BE2C (cell line): ENCODE measurements at regions not wholly inside any gene's neighbourhood (a gene's known extent, or its start where the extent isn't known, plus 50 kb on each side); places are given as distances from the start of the nearest gene placed in this dataset.

Experiments
- DNase-seq: peaks from one replicate; pipeline ENCODE4 v3.0.0-alpha.2; 2020
- H3K27me3 ChIP-seq: fragments of 250-450 bp; sonication (Bioruptor Pico); 2 replicates; pipeline ENCODE4 v1.5.1; 2020; ENCODE audit warnings: mild to moderate bottlenecking
- H3K36me3 ChIP-seq: fragments of 250-450 bp; sonication (Bioruptor Pico); 2 replicates; pipeline ENCODE4 v1.5.1; 2020; ENCODE audit warnings: mild to moderate bottlenecking
- H3K4me1 ChIP-seq: fragments of 250-450 bp; sonication (Bioruptor Pico); 2 replicates; pipeline ENCODE4 v1.5.1; 2020
- H3K4me3 ChIP-seq: 2 replicates; pipeline ENCODE4 v1.5.1; 2011; ENCODE audit warnings: low read depth, low read length
- H3K9me3 ChIP-seq: fragments of 250-450 bp; sonication (Bioruptor Pico); 2 replicates; pipeline ENCODE4 v1.5.1; 2020
- CTCF ChIP-seq: IDR thresholded peaks from 2 replicates; pipeline ENCODE4 v1.5.1; 2012; ENCODE audit warnings: mild to moderate bottlenecking, low read depth, low read length

DNA sequence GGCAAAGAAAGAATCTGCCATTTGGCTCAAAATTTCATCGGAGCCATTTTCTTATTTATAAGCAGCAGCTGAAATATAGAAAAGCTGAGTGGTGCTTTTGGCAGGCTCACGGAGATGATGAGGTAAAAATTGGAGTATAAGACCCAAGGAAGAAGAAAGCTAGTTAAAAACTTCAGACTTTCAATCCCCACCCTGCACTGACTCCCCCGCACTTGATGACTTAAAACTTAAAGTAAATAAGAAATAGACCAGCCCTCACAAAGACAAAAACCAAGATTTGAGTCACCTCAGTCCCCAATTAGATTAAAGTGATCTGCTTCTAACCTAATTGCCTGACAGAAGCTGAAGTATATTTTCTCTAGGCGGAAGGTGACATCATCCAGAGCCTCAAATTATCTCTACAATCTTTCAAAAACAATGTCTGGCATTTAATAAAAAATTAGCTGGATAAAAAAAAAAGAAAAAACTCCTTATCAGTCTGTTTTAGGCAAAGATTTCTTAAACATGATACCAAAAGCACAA is 124.0 kb upstream of the PJA2 start:
- H3K4me3 ChIP-seq: no peak overlapping the region
- H3K27me3 ChIP-seq: no peaks in the 10 kb centered on the region
- TF ChIP-seq CTCF: no peak
- H3K9me3 ChIP-seq: no peaks in the 10 kb centered on the region; the same call in 1 of the 2 replicates
- no peaks in the 10 kb centered on the region; the same call in 1 of the 2 replicates for H3K36me3 ChIP-seq
- peaks cover 6% of the 10 kb centered on the region for H3K4me1 ChIP-seq
- peak; percentile 23 for DNase-seq

DNA sequence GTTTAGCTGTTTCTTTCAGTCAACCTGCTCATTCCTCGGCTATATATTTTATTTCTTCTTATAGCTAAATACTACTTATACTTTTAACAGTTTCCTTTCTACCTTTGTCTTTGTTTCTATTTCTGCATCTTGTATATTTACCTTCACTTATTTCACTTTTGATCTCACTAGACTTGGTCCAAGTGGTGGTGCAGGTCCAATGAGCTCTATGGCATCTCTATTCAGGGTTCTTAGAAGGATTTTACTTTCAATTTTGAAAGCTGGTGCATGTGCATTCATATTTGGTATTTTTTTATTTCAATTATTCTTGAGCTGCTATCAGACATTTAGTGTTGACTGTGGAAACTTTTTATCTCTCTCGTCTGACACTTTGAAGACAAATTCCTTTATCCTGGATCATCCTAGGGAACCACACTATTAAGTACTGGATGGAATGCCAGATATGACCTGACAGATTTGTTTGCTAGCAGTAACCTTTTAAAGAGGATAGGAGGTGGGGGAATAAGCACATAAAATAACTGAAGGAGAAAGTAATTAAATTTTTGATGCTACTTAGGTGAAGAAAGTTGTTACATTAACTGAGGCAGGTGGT is 123.1 kb upstream of the PJA2 start:
- H3K4me1 ChIP-seq: peaks cover 6% of the 10 kb centered on the region
- H3K9me3 ChIP-seq: no peaks in the 10 kb centered on the region; the same call in 1 of the 2 replicates
- no peak for TF ChIP-seq CTCF
- H3K36me3 ChIP-seq: no peaks in the 10 kb centered on the region; the same call in 1 of the 2 replicates
- DNase-seq: no peak
- H3K27me3 ChIP-seq: no peaks in the 10 kb centered on the region
- no peak overlapping the region for H3K4me3 ChIP-seq

- no peak for TF ChIP-seq CTCF
- no peak for DNase-seq
- Histone ChIP-seq H3K9me3 (no peaks in the 10 kb centered on the region; the same call in 1 of the 2 replicates), H3K27me3 (no peaks in the 10 kb centered on the region), H3K4me3 (no peak overlapping the region), H3K4me1 (peaks cover 6% of the 10 kb centered on the region), H3K36me3 (no peaks in the 10 kb centered on the region; the same call in 1 of the 2 replicates)
Observed at GRCh38 chr5:109531262-109531661, 121.5 kb upstream of the PJA2 start.

- no peaks in the 10 kb centered on the region; the same call in 1 of the 2 replicates for H3K9me3 ChIP-seq
- peaks cover 6% of the 10 kb centered on the region for H3K4me1 ChIP-seq
- H3K36me3 ChIP-seq: no peaks in the 10 kb centered on the region
- TF ChIP-seq CTCF: no peak
- DNase-seq: no peak
- H3K4me3 ChIP-seq: no peak overlapping the region
- no peaks in the 10 kb centered on the region for H3K27me3 ChIP-seq
Observed at GRCh38 chr5:109529987-109530386, 120.2 kb upstream of the PJA2 start.

DNA sequence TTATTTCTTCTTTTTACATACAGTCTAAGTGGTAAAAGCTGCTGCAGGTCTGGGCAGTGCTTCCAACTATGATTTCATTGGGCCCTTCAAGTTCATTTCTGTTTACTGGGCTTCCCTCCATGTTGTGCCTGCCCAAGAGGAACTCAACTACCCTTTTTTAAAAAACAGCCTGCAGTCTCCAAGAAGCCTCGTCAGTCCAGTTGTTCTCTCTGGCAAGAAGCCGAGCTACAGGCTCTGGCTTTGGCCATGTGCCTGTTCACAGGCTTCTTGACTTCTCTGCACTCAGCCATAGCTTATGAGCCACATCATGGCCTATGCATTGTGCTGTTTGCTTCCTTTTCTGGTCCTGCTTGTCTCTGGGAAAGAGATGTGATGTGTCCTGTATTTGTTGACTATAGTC is 119.7 kb upstream of the PJA2 start:
- no peak for DNase-seq
- H3K4me1 ChIP-seq: peaks cover 6% of the 10 kb centered on the region
- no peak for TF ChIP-seq CTCF
- no peaks in the 10 kb centered on the region; the same call in 1 of the 2 replicates for H3K9me3 ChIP-seq
- H3K36me3 ChIP-seq: no peaks in the 10 kb centered on the region
- H3K4me3 ChIP-seq: no peak overlapping the region
- H3K27me3 ChIP-seq: no peaks in the 10 kb centered on the region

- Histone ChIP-seq H3K36me3 (no peaks in the 10 kb centered on the region), H3K4me3 (no peak overlapping the region), H3K27me3 (no peaks in the 10 kb centered on the region), H3K9me3 (no peaks in the 10 kb centered on the region), H3K4me1 (no peaks in the 10 kb centered on the region)
- DNase-seq: no peak
- no peak for TF ChIP-seq CTCF
Observed at GRCh38 chr5:109524555-109524954, 114.8 kb upstream of the PJA2 start.
